Calu3 (cell line): ENCODE measurements at regions not wholly inside any gene's neighbourhood (a gene's known extent, or its start where the extent isn't known, plus 50 kb on each side); places are given as distances from the start of the nearest gene placed in this dataset.

Source experiments
- BruUV-seq: library from RNA; stranded (reverse); fragments of 400-500 nt; replicated peaks from 2 replicates; lab custom pipeline; 2021; lab: Mats Ljungman, UMichigan
- CTCF ChIA-PET: fragments of 300-600 bp; sonication (Branson Sonifier 250); formaldehyde crosslinking; loops from one replicate; lab custom pipeline; 2022; ENCODE audit warnings: antibody characterized with exemption; lab: Charles Lee
- DNase-seq: peaks from one replicate; pipeline ENCODE4 v3.0.0; 2022
- H3K27ac Mint-ChIP-seq: one replicate; pipeline ENCODE4 v1.8.0; 2022; ENCODE audit warnings: mixed read lengths; ENCODE audit not compliant: unreplicated experiment
- H3K27me3 Mint-ChIP-seq: one replicate; pipeline ENCODE4 v1.8.0; 2022; ENCODE audit warnings: mixed read lengths; ENCODE audit not compliant: unreplicated experiment
- H3K36me3 Mint-ChIP-seq: one replicate; pipeline ENCODE4 v1.8.0; 2022; ENCODE audit warnings: mild to moderate bottlenecking, moderate library complexity, mixed read lengths; ENCODE audit not compliant: insufficient read depth, unreplicated experiment
- H3K4me1 Mint-ChIP-seq: one replicate; pipeline ENCODE4 v1.8.0; 2022; ENCODE audit warnings: mild to moderate bottlenecking, low read depth, mixed read lengths; ENCODE audit not compliant: unreplicated experiment
- H3K4me3 Mint-ChIP-seq: one replicate; pipeline ENCODE4 v1.8.0; 2022; ENCODE audit warnings: mild to moderate bottlenecking, low read depth, moderate library complexity, mixed read lengths; ENCODE audit not compliant: unreplicated experiment
- H3K9me3 Mint-ChIP-seq: one replicate; pipeline ENCODE4 v1.8.0; 2022; ENCODE audit warnings: low read depth, mixed read lengths; ENCODE audit not compliant: unreplicated experiment
- intact Hi-C: fragments of 100-400 bp; cut with micrococcal nuclease; formaldehyde crosslinking; loops from one replicate; pipeline ENCODE4 v1.10.0; 2022; ENCODE audit not compliant: unreplicated experiment
- TF ChIP-seq, protein P1 (sequence below): fragments of 200-600 bp; IDR thresholded peaks from one replicate; pipeline ENCODE4 v1.8.0; 2022; ENCODE audit warnings: antibody characterized with exemption; ENCODE audit not compliant: unreplicated experiment

DNA sequence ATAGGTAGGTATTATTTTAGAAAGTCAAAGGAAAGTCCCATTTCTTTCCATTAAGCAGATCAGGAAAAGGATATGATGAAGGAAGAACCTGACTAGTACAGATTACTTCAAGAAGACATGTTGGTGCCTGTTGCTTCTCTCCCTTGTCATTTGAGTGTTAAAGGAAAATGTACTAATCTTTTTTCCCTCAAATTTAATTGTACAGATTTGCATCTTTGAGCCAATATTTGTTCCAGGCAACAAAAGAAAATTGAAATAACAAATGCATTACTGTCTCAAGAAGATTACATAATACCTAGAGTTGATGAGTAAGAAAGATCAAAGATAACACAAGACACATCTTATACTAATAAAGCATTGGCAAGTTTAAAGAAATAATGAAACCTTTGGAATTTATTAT, 566.9 kb upstream of the ZP4 start:
- Mint-ChIP-seq H3K36me3 (no peaks in the 10 kb centered on the region), H3K27me3 (no peaks in the 10 kb centered on the region), H3K4me1 (no peaks in the 10 kb centered on the region), H3K27ac (no peak overlapping the region), H3K9me3 (no peaks in the 10 kb centered on the region), H3K4me3 (no peak overlapping the region)
- CTCF ChIA-PET = no interaction called here
- TF ChIP-seq, protein P1, sequence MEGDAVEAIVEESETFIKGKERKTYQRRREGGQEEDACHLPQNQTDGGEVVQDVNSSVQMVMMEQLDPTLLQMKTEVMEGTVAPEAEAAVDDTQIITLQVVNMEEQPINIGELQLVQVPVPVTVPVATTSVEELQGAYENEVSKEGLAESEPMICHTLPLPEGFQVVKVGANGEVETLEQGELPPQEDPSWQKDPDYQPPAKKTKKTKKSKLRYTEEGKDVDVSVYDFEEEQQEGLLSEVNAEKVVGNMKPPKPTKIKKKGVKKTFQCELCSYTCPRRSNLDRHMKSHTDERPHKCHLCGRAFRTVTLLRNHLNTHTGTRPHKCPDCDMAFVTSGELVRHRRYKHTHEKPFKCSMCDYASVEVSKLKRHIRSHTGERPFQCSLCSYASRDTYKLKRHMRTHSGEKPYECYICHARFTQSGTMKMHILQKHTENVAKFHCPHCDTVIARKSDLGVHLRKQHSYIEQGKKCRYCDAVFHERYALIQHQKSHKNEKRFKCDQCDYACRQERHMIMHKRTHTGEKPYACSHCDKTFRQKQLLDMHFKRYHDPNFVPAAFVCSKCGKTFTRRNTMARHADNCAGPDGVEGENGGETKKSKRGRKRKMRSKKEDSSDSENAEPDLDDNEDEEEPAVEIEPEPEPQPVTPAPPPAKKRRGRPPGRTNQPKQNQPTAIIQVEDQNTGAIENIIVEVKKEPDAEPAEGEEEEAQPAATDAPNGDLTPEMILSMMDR = no peak
- intact Hi-C loops = no loop called here
- no TSS peak for BruUV-seq
- DNase-seq = no peak

DNA sequence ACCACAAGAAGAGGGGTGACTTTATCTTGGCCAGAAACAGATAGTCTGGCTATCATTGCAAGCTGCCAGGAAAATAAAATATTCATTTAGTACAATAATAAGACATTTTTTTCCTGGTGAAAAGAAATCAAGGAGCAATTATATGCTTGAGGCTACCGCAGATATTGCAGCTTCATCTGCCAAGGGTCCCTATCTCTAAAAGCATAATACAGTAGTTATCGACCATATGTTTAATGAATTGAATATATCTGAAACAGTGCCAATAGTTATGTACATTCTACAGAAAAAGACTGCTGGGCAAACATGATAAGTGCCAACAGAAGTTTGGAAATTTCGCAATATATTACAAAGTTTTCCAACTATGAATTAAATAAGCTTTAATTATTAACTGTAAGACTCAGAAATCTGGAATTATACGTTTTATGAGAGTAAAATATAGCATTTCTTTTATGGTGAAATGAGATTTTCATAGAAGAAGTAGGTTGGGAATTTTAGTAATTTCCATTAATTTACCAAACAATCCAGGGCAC, 561.1 kb upstream of the ZP4 start:
- no peaks in the 10 kb centered on the region for H3K4me1 Mint-ChIP-seq
- H3K27me3 Mint-ChIP-seq = no peaks in the 10 kb centered on the region
- DNase-seq = no peak
- BruUV-seq = no TSS peak
- no peak overlapping the region for H3K27ac Mint-ChIP-seq
- TF ChIP-seq, protein P1 = no peak
- H3K36me3 Mint-ChIP-seq = no peaks in the 10 kb centered on the region
- intact Hi-C loops = loop anchor here (5.0 kb wide), 1 partner anchor 500 kb away; no protein-coding TSS in a partner anchor
- no peak overlapping the region for H3K4me3 Mint-ChIP-seq
- CTCF ChIA-PET = no interaction called here
- no peaks in the 10 kb centered on the region for H3K9me3 Mint-ChIP-seq

DNA sequence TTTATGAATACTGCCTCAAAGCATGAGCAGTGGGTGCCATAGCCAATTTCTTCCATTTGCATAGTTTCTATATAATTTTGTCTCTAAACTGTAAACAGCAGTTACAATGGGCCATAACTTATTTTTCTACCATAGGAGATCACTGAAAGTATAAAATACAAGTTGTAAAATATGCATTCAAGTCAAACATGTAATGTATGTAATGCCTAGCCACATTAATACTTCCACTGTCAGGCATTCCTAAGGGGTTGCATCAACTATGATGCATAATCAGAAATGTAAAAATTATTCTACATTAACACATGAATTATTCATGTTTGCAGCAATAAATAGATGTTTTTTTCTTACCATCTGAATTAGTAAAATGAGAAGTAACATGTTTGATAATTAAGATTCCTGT, 560.3 kb upstream of the ZP4 start:
- Mint-ChIP-seq H3K9me3 (no peaks in the 10 kb centered on the region), H3K27ac (no peak overlapping the region), H3K4me1 (no peaks in the 10 kb centered on the region), H3K27me3 (no peaks in the 10 kb centered on the region), H3K36me3 (no peaks in the 10 kb centered on the region), H3K4me3 (no peak overlapping the region)
- intact Hi-C loops = loop anchor here (5.0 kb wide), 1 partner anchor 501 kb away; no protein-coding TSS in a partner anchor
- no peak for DNase-seq
- TF ChIP-seq, protein P1 = no peak
- CTCF ChIA-PET = no interaction called here
- BruUV-seq = no TSS peak

- intact Hi-C loops = no loop called here
- Mint-ChIP-seq H3K27me3 (no peaks in the 10 kb centered on the region), H3K36me3 (no peaks in the 10 kb centered on the region), H3K9me3 (peaks cover 3% of the 10 kb centered on the region), H3K27ac (no peak overlapping the region), H3K4me1 (peaks cover 7% of the 10 kb centered on the region), H3K4me3 (no peak overlapping the region)
- TF ChIP-seq, protein P1 = no peak
- no TSS peak for BruUV-seq
- CTCF ChIA-PET = no interaction called here
- no peak for DNase-seq
Observed at GRCh38 chr1:238443687-238444086, 553.0 kb upstream of the ZP4 start.
